ENCODE measurements at regions not wholly inside any gene's neighbourhood (a gene's known extent, or its start where the extent isn't known, plus 50 kb on each side); places are given as distances from the start of the nearest gene placed in this dataset.
"Not testable (repeated sequence)": the region's sequence is repeated elsewhere in the genome, so short reads cannot be mapped to it uniquely, and the experiment has no call there.

- DNase-seq: no peak
Measured at GRCh38 chr5:101153526-101153925, 250.4 kb upstream of the ST8SIA4 start.

- DNase-seq: no peak
Measured at GRCh38 chr5:101143526-101143925, 240.4 kb upstream of the ST8SIA4 start.

- no peak for DNase-seq
Measured at GRCh38 chr5:101142102-101142501, 239.0 kb upstream of the ST8SIA4 start.

- DNase-seq: no peak
Measured at GRCh38 chr5:101136454-101136853, 233.4 kb upstream of the ST8SIA4 start.

- DNase-seq: no peak
Measured at GRCh38 chr5:101123363-101123762, 220.3 kb upstream of the ST8SIA4 start.

- no peak for DNase-seq
Measured at GRCh38 chr5:101112645-101113044, 209.6 kb upstream of the ST8SIA4 start.

GRCh38 chr5:101103874-101104273 lies 200.8 kb upstream of the ST8SIA4 start:
- DNase-seq: no peak

GRCh38 chr5:101102506-101102905 lies 199.4 kb upstream of the ST8SIA4 start:
- DNase-seq: no peak

GRCh38 chr5:101091902-101092301 lies 188.8 kb upstream of the ST8SIA4 start:
- no peak for DNase-seq

GRCh38 chr5:101084353-101084752 lies 181.3 kb upstream of the ST8SIA4 start:
- DNase-seq: no peak

GRCh38 chr5:101080462-101081240 lies 177.6 kb upstream of the ST8SIA4 start:
- DNase-seq: no peak

- no peak for DNase-seq
Measured at GRCh38 chr5:101068298-101068697, 165.2 kb upstream of the ST8SIA4 start.

GRCh38 chr5:101067429-101067828 lies 164.3 kb upstream of the ST8SIA4 start:
- DNase-seq: no peak

GRCh38 chr5:101062902-101063301 lies 159.8 kb upstream of the ST8SIA4 start:
- DNase-seq: no peak

GRCh38 chr5:101047181-101047580 lies 144.1 kb upstream of the ST8SIA4 start:
- peak; percentile 1 for DNase-seq

GRCh38 chr5:101045689-101046088 lies 142.6 kb upstream of the ST8SIA4 start:
- peak; percentile 27 for DNase-seq

- DNase-seq: not testable (repeated sequence)
Measured at GRCh38 chr5:101040002-101040401, 136.9 kb upstream of the ST8SIA4 start.

GRCh38 chr5:101036778-101037177 lies 133.7 kb upstream of the ST8SIA4 start:
- DNase-seq: no peak

- no peak for DNase-seq
Measured at GRCh38 chr5:101035425-101035824, 132.3 kb upstream of the ST8SIA4 start.

GRCh38 chr5:101024299-101024698 lies 121.2 kb upstream of the ST8SIA4 start:
- DNase-seq: no peak

GRCh38 chr5:101018299-101018698 lies 115.2 kb upstream of the ST8SIA4 start:
- DNase-seq: no peak

- DNase-seq: peak; percentile 8
Measured at GRCh38 chr5:101012880-101013279, 109.8 kb upstream of the ST8SIA4 start.

GRCh38 chr5:101009758-101010519 lies 106.9 kb upstream of the ST8SIA4 start:
- DNase-seq: no peak

GRCh38 chr5:100992354-100992753 lies 89.3 kb upstream of the ST8SIA4 start:
- DNase-seq: no peak

Data from CD4-positive, alpha-beta T cell treated with Interleukin-10 for 1 hour (primary cell).